DOHH2 (cell line): ENCODE measurements at regions not wholly inside any gene's neighbourhood (a gene's known extent, or its start where the extent isn't known, plus 50 kb on each side); places are given as distances from the start of the nearest gene placed in this dataset.

Source experiments
- H3F3A ChIP-seq: fragments of 200-600 bp; sonication (generic), shearing (Covaris generic); 2 replicates; pipeline ENCODE4 v1.6.0; 2016; ENCODE audit warnings: antibody characterized with exemption, mild to moderate bottlenecking; ENCODE audit not compliant: control insufficient read depth, insufficient read depth
- H3K27ac ChIP-seq: fragments of 200-600 bp; sonication (generic); 2 replicates; pipeline ENCODE4 v1.5.1; 2014; ENCODE audit warnings: low read depth, mild to moderate bottlenecking, low read length, moderate library complexity
- H3K27me3 ChIP-seq: fragments of 200-600 bp; sonication (generic); 2 replicates; pipeline ENCODE4 v1.6.1; 2014; ENCODE audit warnings: mild to moderate bottlenecking, low read length, mixed read lengths; ENCODE audit not compliant: control insufficient read depth
- H3K36me3 ChIP-seq: fragments of 200-600 bp; sonication (generic); 2 replicates; pipeline ENCODE4 v1.6.1; 2014; ENCODE audit warnings: mild to moderate bottlenecking, low read length, moderate library complexity, mixed read lengths; ENCODE audit not compliant: control insufficient read depth
- H3K4me1 ChIP-seq: fragments of 200-600 bp; sonication (generic); 2 replicates; pipeline ENCODE4 v1.6.1; 2014; ENCODE audit warnings: mild to moderate bottlenecking, low read length, mixed read lengths; ENCODE audit not compliant: control insufficient read depth
- H3K4me2 ChIP-seq: fragments of 200-600 bp; sonication (generic); 2 replicates; pipeline ENCODE4 v1.6.0; 2014; ENCODE audit warnings: mild to moderate bottlenecking, low read length, moderate library complexity
- H3K4me3 ChIP-seq: fragments of 200-600 bp; sonication (generic); 2 replicates; pipeline ENCODE4 v1.5.1; 2014; ENCODE audit warnings: mild to moderate bottlenecking, low read length, mixed read lengths
- H3K79me2 ChIP-seq: fragments of 200-600 bp; sonication (generic); 2 replicates; pipeline ENCODE4 v1.6.1; 2014; ENCODE audit warnings: mild to moderate bottlenecking, low read length, mixed read lengths; ENCODE audit not compliant: control insufficient read depth
- H3K9me2 ChIP-seq: fragments of 200-600 bp; sonication (generic); replicated peaks from 2 replicates; pipeline ENCODE4 v1.6.1; 2014; ENCODE audit warnings: mild to moderate bottlenecking, low read length, mixed read lengths; ENCODE audit not compliant: control insufficient read depth
- H3K9me3 ChIP-seq: fragments of 200-600 bp; sonication (generic); 2 replicates; pipeline ENCODE4 v1.6.1; 2014; ENCODE audit warnings: antibody characterized with exemption, low read length, mixed read lengths; ENCODE audit not compliant: control insufficient read depth, insufficient read depth
- H4K20me1 ChIP-seq: fragments of 200-600 bp; sonication (generic); 2 replicates; pipeline ENCODE4 v1.6.0; 2014; ENCODE audit warnings: low read depth, mild to moderate bottlenecking, antibody characterized with exemption, low read length, moderate library complexity; ENCODE audit not compliant: control insufficient read depth, insufficient read depth
- CTCF ChIP-seq: fragments of 200-600 bp; sonication (generic); IDR thresholded peaks from one replicate; pipeline ENCODE4 v1.5.1; 2014; ENCODE audit warnings: antibody characterized with exemption, mild to moderate bottlenecking, low read depth, low read length; ENCODE audit not compliant: poor library complexity, severe bottlenecking
- EZH2phosphoT487 ChIP-seq: fragments of 200-600 bp; sonication (generic); IDR thresholded peaks from 2 replicates; pipeline ENCODE4 v1.6.1; 2017; ENCODE audit warnings: borderline replicate concordance, mild to moderate bottlenecking, antibody characterized with exemption, low read length, moderate library complexity, mixed read lengths

GRCh38 chr6:43980004-43980795 is 147.1 kb downstream of the MRPL14 start:
- no peaks in the 10 kb centered on the region for H3K9me2 ChIP-seq
- no peaks in the 10 kb centered on the region for H3F3A ChIP-seq
- H3K4me3 ChIP-seq, result no peak overlapping the region
- TF ChIP-seq EZH2phosphoT487 (no peak), CTCF (no peak)
- H3K9me3 ChIP-seq, result no peaks in the 10 kb centered on the region
- peaks cover 4% of the 10 kb centered on the region for H3K4me1 ChIP-seq
- H3K4me2 ChIP-seq, result no peak overlapping the region
- peaks cover 29% of the 10 kb centered on the region for H3K27me3 ChIP-seq
- no peaks in the 10 kb centered on the region for H4K20me1 ChIP-seq
- no peaks in the 10 kb centered on the region for H3K79me2 ChIP-seq
- H3K27ac ChIP-seq, result no peak overlapping the region
- H3K36me3 ChIP-seq, result no peaks in the 10 kb centered on the region

DNA sequence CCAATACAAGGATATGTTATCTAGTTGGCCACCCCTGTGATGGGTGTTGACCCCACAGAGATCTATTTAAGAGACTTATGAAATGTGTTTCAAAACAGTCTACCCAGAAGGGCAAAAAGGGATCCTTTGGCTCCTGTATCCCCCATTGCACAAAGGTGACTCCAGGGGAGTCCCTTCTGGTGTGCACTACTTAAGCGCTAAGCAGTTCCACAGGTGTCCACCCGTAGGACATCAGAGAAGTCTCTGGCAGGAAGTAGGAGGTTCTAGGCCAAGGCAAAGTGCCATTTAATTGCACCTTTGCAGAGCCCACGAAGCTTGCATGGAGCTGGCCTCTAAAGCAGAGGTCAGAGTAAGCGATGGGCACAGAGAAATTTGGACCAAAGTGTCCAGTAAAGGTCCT is 147.7 kb downstream of the MRPL14 start:
- TF ChIP-seq CTCF, result no peak
- no peak for TF ChIP-seq EZH2phosphoT487
- peaks cover 4% of the 10 kb centered on the region for H3K4me1 ChIP-seq
- peaks cover 36% of the 10 kb centered on the region for H3K27me3 ChIP-seq
- no peaks in the 10 kb centered on the region for H4K20me1 ChIP-seq
- no peak overlapping the region for H3K27ac ChIP-seq
- no peak overlapping the region for H3K4me2 ChIP-seq
- no peaks in the 10 kb centered on the region for H3K9me3 ChIP-seq
- H3K9me2 ChIP-seq, result no peaks in the 10 kb centered on the region
- no peaks in the 10 kb centered on the region for H3F3A ChIP-seq
- no peaks in the 10 kb centered on the region for H3K36me3 ChIP-seq
- H3K4me3 ChIP-seq, result no peak overlapping the region
- H3K79me2 ChIP-seq, result no peaks in the 10 kb centered on the region

GRCh38 chr6:43978473-43979346 is 148.5 kb downstream of the MRPL14 start:
- Histone ChIP-seq H3K9me2 (no peaks in the 10 kb centered on the region), H3K36me3 (no peaks in the 10 kb centered on the region), H3K4me2 (no peak overlapping the region), H3K4me1 (peaks cover 4% of the 10 kb centered on the region), H3K4me3 (no peak overlapping the region), H3K27ac (no peak overlapping the region), H3K27me3 (peaks cover 43% of the 10 kb centered on the region), H3K79me2 (no peaks in the 10 kb centered on the region), H4K20me1 (no peaks in the 10 kb centered on the region), H3F3A (no peaks in the 10 kb centered on the region), H3K9me3 (no peaks in the 10 kb centered on the region)
- TF ChIP-seq CTCF, result no peak
- no peak for TF ChIP-seq EZH2phosphoT487
